ENCODE measurements at regions not wholly inside any gene's neighbourhood (a gene's known extent, or its start where the extent isn't known, plus 50 kb on each side); places are given as distances from the start of the nearest gene placed in this dataset.

GRCh38 chr1:209260136-209260535, 323.4 kb upstream of the CAMK1G start:
- DNase-seq (ENCODE audit: low read depth) = no peak

GRCh38 chr1:209262631-209263030, 320.9 kb upstream of the CAMK1G start:
- no peak for DNase-seq (ENCODE audit: low read depth)

DNA sequence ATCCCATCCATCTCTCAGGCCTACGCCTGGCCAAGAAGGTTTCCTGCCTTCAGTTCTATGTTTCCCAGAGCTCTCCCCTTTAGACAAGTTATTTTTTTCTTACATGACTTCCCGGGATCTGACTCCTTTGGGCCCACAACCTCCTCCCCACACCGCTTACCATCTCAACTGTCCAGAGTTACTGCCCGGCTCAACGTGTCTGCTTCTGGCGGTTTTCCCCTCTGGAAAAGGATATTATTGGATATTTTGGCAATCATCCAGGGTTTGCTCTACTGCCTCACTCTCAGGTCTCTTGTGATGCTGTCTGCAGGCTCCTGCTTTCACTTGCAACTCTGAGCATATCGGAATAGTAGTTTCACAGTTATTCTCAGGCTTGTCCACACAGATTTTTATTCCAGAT, 318.2 kb upstream of the CAMK1G start:
- peak; percentile 3 for DNase-seq (ENCODE audit: low read depth)

- no peak for DNase-seq (ENCODE audit: low read depth)
Observed at GRCh38 chr1:209266590-209267205, 316.8 kb upstream of the CAMK1G start.

- DNase-seq (ENCODE audit: low read depth) = no peak
Observed at GRCh38 chr1:209267968-209268367, 315.5 kb upstream of the CAMK1G start.

GRCh38 chr1:209268479-209268878, 315.0 kb upstream of the CAMK1G start:
- DNase-seq (ENCODE audit: low read depth) = no peak

- DNase-seq (ENCODE audit: low read depth) = no peak
Observed at GRCh38 chr1:209276321-209276720, 307.2 kb upstream of the CAMK1G start.

- no peak for DNase-seq (ENCODE audit: low read depth)
Observed at GRCh38 chr1:209277662-209278061, 305.9 kb upstream of the CAMK1G start.

DNA sequence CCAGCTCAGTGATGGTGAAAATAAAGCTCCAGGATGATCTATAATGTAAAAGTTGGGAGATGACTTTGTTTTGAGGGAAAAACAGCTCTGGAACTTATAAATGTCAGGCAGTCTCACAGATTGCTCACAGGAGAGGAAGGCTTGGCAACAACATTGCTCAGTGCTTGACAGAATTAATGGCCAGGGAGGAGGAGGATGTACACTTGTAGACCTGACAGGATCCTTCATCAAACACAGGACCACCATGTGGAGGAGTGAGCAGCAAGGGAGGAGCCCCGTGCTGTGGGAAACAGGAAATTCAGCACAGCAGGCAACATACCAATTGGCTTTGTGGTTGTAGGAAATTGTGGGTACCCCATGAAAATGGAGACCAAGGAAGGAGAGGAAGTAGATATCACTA, 291.8 kb upstream of the CAMK1G start:
- DNase-seq (ENCODE audit: low read depth) = no peak

GRCh38 chr1:209302779-209303568, 280.5 kb upstream of the CAMK1G start:
- DNase-seq (ENCODE audit: low read depth) = no peak

GRCh38 chr1:209304166-209304565, 279.3 kb upstream of the CAMK1G start:
- DNase-seq (ENCODE audit: low read depth) = no peak

DNA sequence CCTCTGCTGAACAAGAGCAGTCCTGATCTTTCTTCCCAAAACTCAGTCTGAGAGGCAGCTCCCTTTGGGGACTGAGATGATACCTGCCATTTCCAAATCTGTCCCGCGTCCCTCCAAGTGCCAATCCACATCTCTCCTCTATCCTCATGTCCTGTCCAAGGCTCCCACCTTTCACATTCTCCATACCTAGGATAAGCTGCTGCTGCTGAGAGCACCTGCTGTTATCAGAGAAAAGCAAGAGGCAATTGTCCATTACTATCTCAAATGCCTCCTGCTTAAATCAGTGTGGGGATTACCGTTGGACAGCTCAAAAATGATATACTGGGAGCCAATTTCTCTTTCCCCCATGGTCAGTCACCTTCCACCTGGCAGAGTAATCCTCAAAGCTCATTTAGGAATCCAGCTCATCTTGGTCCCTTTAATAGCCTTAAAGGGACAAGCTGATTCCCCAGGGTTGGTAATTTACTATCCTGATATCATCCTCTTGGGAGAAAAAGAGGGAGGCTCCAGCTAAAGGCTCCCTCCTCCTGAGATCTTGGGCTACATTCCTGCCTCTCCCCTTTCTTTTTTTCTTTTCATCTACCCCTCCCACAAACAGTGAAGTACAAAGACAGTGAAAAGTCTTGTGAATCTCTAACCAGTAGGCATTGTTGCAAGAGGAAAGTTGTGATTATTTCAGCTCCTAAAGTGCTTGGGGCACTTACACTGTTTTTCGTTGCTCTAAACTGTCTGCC, 278.1 kb upstream of the CAMK1G start:
- no peak for DNase-seq (ENCODE audit: low read depth)

- no peak for DNase-seq (ENCODE audit: low read depth)
Observed at GRCh38 chr1:209307846-209308245, 275.7 kb upstream of the CAMK1G start.

GRCh38 chr1:209309198-209309597, 274.3 kb upstream of the CAMK1G start:
- no peak for DNase-seq (ENCODE audit: low read depth)

GRCh38 chr1:209311770-209312169, 271.7 kb upstream of the CAMK1G start:
- no peak for DNase-seq (ENCODE audit: low read depth)

DNA sequence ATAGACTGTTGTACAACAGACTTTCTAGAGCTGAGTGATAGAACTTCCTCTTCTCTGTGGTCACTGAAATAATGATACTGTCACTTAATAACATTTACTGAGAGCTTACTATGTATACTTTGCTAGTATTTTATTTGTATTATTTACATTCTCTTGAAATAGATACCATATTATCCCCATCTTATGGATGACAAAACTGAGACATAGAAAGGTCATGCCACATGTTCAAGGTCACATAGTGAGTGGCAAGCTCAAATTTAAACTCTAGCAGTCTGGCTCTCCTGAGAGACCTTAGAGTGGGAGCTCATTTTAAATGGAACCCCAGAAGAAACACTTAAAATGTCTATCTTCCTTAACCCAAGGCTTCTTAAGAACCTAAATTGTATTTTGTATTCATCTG, 266.6 kb upstream of the CAMK1G start:
- no peak for DNase-seq (ENCODE audit: low read depth)

- DNase-seq (ENCODE audit: low read depth) = peak; percentile 48
Observed at GRCh38 chr1:209318181-209319056, 265.1 kb upstream of the CAMK1G start.

- DNase-seq (ENCODE audit: low read depth) = no peak
Observed at GRCh38 chr1:209319057-209319432, 264.5 kb upstream of the CAMK1G start.

- DNase-seq (ENCODE audit: low read depth) = peak; percentile 20
Observed at GRCh38 chr1:209319549-209319948, 264.0 kb upstream of the CAMK1G start.

GRCh38 chr1:209323743-209324142, 259.8 kb upstream of the CAMK1G start:
- no peak for DNase-seq (ENCODE audit: low read depth)

- no peak for DNase-seq (ENCODE audit: low read depth)
Observed at GRCh38 chr1:209324901-209325871, 258.3 kb upstream of the CAMK1G start.

All from RPMI7951 (cell line).